Amygdala (tissue), 56 donors: ENCODE measurements at regions not wholly inside any gene's neighbourhood (a gene's known extent, or its start where the extent isn't known, plus 50 kb on each side); places are given as distances from the start of the nearest gene placed in this dataset.
A peak's percentile ranks its signal among the peaks of the same experiment; 100 is the strongest.

Experiments used
- DNase-seq, 56 donors: peaks; one replicate each; lab custom pipeline; 2025; lab: John Stamatoyannopoulos, UW

- DNase-seq, result no peak
Measured at GRCh38 chr14:98955036-98955740, 316.8 kb downstream of the BCL11B start.

- DNase-seq, result no peak
Measured at GRCh38 chr14:98955741-98956070, 316.3 kb downstream of the BCL11B start.

GRCh38 chr14:98956181-98956580 lies 315.8 kb downstream of the BCL11B start:
- DNase-seq, result no peak

GRCh38 chr14:98956661-98957060 lies 315.3 kb downstream of the BCL11B start:
- no peak for DNase-seq

- DNase-seq, result peak in 1 of 56 donors; percentile 11
Measured at GRCh38 chr14:98957211-98958047, 314.6 kb downstream of the BCL11B start.

- no peak for DNase-seq
Measured at GRCh38 chr14:98958048-98958631, 313.9 kb downstream of the BCL11B start.

- no peak for DNase-seq
Measured at GRCh38 chr14:98958632-98959031, 313.4 kb downstream of the BCL11B start.

GRCh38 chr14:98959410-98959809 lies 312.6 kb downstream of the BCL11B start:
- no peak for DNase-seq

- no peak for DNase-seq
Measured at GRCh38 chr14:98959958-98960616, 311.9 kb downstream of the BCL11B start.

GRCh38 chr14:98960617-98961013 lies 311.4 kb downstream of the BCL11B start:
- no peak for DNase-seq

- no peak for DNase-seq
Measured at GRCh38 chr14:98961191-98961590, 310.8 kb downstream of the BCL11B start.

GRCh38 chr14:98962118-98962517 lies 309.9 kb downstream of the BCL11B start:
- no peak for DNase-seq

GRCh38 chr14:98963610-98964009 lies 308.4 kb downstream of the BCL11B start:
- DNase-seq, result no peak

GRCh38 chr14:98964171-98964570 lies 307.8 kb downstream of the BCL11B start:
- no peak for DNase-seq

GRCh38 chr14:98965076-98965475 lies 306.9 kb downstream of the BCL11B start:
- no peak for DNase-seq

- no peak for DNase-seq
Measured at GRCh38 chr14:98966016-98966415, 306.0 kb downstream of the BCL11B start.

GRCh38 chr14:98966475-98967162 lies 305.4 kb downstream of the BCL11B start:
- DNase-seq, result no peak

- no peak for DNase-seq
Measured at GRCh38 chr14:98974113-98974512, 297.9 kb downstream of the BCL11B start.

- DNase-seq, result no peak
Measured at GRCh38 chr14:98976271-98976670, 295.7 kb downstream of the BCL11B start.

- DNase-seq, result no peak
Measured at GRCh38 chr14:98977451-98977850, 294.5 kb downstream of the BCL11B start.

GRCh38 chr14:98982986-98983385 lies 289.0 kb downstream of the BCL11B start:
- no peak for DNase-seq
